BJ (cell line): ENCODE measurements at regions not wholly inside any gene's neighbourhood (a gene's known extent, or its start where the extent isn't known, plus 50 kb on each side); places are given as distances from the start of the nearest gene placed in this dataset.
"Not testable (repeated sequence)": the region's sequence is repeated elsewhere in the genome, so short reads cannot be mapped to it uniquely, and the experiment has no call there.

ENCODE experiments used
- CTCF ChIA-PET: fragments of 350-600 bp; formaldehyde crosslinking; extraction: SDS; loops from one replicate; lab custom pipeline; 2021; ENCODE audit warnings: antibody characterized with exemption, inconsistent platforms; lab: Yijun Ruan, JAX
- POLR2A ChIA-PET: fragments of 300-600 bp; sonication (Branson Sonifier 250); formaldehyde crosslinking; extraction: SDS; loops from one replicate; lab custom pipeline; 2021; ENCODE audit warnings: antibody characterized with exemption; lab: Charles Lee
- DNase-seq: peaks from one replicate; pipeline ENCODE4 v3.0.0-alpha.2; 2011; ENCODE audit warnings: low read depth
- H3K27me3 ChIP-seq: 2 replicates; pipeline ENCODE4 v1.6.0; 2011; ENCODE audit warnings: low read length; ENCODE audit not compliant: control insufficient read depth, insufficient read depth
- H3K36me3 ChIP-seq: 2 replicates; pipeline ENCODE4 v1.5.1; 2011; ENCODE audit warnings: low read length; ENCODE audit not compliant: control insufficient read depth, insufficient read depth
- H3K4me3 ChIP-seq: 2 replicates; pipeline ENCODE4 v1.5.1; 2011; ENCODE audit warnings: low read depth, mild to moderate bottlenecking, control low read depth, low read length
- TF ChIP-seq, protein P1 (sequence below): IDR thresholded peaks from 2 replicates; pipeline ENCODE4 v1.5.1; 2011; ENCODE audit warnings: low read depth, mild to moderate bottlenecking, control low read depth, inconsistent platforms, low read length, moderate library complexity; ENCODE audit not compliant: insufficient read depth

GRCh38 chr9:129553277-129553676 is 67.6 kb downstream of the C9orf50 start:
- no peaks in the 10 kb centered on the region for H3K27me3 ChIP-seq
- no peaks in the 10 kb centered on the region for H3K36me3 ChIP-seq
- no peak overlapping the region for H3K4me3 ChIP-seq
- TF ChIP-seq, protein P1, sequence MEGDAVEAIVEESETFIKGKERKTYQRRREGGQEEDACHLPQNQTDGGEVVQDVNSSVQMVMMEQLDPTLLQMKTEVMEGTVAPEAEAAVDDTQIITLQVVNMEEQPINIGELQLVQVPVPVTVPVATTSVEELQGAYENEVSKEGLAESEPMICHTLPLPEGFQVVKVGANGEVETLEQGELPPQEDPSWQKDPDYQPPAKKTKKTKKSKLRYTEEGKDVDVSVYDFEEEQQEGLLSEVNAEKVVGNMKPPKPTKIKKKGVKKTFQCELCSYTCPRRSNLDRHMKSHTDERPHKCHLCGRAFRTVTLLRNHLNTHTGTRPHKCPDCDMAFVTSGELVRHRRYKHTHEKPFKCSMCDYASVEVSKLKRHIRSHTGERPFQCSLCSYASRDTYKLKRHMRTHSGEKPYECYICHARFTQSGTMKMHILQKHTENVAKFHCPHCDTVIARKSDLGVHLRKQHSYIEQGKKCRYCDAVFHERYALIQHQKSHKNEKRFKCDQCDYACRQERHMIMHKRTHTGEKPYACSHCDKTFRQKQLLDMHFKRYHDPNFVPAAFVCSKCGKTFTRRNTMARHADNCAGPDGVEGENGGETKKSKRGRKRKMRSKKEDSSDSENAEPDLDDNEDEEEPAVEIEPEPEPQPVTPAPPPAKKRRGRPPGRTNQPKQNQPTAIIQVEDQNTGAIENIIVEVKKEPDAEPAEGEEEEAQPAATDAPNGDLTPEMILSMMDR: no peak
- ChIA-PET CTCF (interaction anchor here (1.2 to 1.6 kb wide), 2 partner anchors 58 to 422 kb away, joined by 4 to 7 read pairs; no protein-coding TSS in a partner anchor), POLR2A (no interaction called here)
- no peak for DNase-seq

- no peaks in the 10 kb centered on the region for H3K36me3 ChIP-seq
- H3K27me3 ChIP-seq: no peaks in the 10 kb centered on the region
- no peak for DNase-seq
- H3K4me3 ChIP-seq: no peak overlapping the region
- ChIA-PET CTCF (no interaction called here), POLR2A (no interaction called here)
- TF ChIP-seq, protein P1: no peak
Observed at GRCh38 chr9:129552064-129552463, 68.8 kb downstream of the C9orf50 start.

- DNase-seq: no peak
- ChIA-PET CTCF (no interaction called here), POLR2A (no interaction called here)
- H3K27me3 ChIP-seq: no peaks in the 10 kb centered on the region
- TF ChIP-seq, protein P1: no peak
- H3K36me3 ChIP-seq: no peaks in the 10 kb centered on the region
- no peak overlapping the region for H3K4me3 ChIP-seq
Observed at GRCh38 chr9:129551393-129551973, 69.4 kb downstream of the C9orf50 start.

GRCh38 chr9:129550977-129551376 is 69.9 kb downstream of the C9orf50 start:
- H3K27me3 ChIP-seq, H3K36me3 ChIP-seq, DNase-seq, POLR2A ChIA-PET, H3K4me3 ChIP-seq, CTCF ChIA-PET: not testable (repeated sequence)

GRCh38 chr9:129550199-129550839 is 70.6 kb downstream of the C9orf50 start:
- TF ChIP-seq, protein P1: 0 out of 2 replicates have a peak, but pooled peaks have one; percentile 3
- Histone ChIP-seq H3K27me3 (no peaks in the 10 kb centered on the region), H3K4me3 (peak overlapping the region; percentile 42), H3K36me3 (no peaks in the 10 kb centered on the region)
- POLR2A ChIA-PET: interaction anchor here (0.6 kb wide), 1 partner anchor 150 kb away, joined by 4 read pairs; no protein-coding TSS in a partner anchor
- CTCF ChIA-PET: interaction anchor here (0.6 to 1.6 kb wide), 3 partner anchors 57 to 1255 kb away, joined by 3 to 5 read pairs (median 4); no protein-coding TSS in a partner anchor
- DNase-seq: no peak
